WERI-Rb-1 (cell line): ENCODE measurements at regions not wholly inside any gene's neighbourhood (a gene's known extent, or its start where the extent isn't known, plus 50 kb on each side); places are given as distances from the start of the nearest gene placed in this dataset.

ENCODE experiments used
- DNase-seq: peaks from one replicate; pipeline ENCODE4 v3.0.0-alpha.2; 2020
- H3K27ac ChIP-seq: fragments of 250-450 bp; sonication (Bioruptor Pico); 2 replicates; pipeline ENCODE4 v1.5.1; 2020; ENCODE audit warnings: mild to moderate bottlenecking, moderate library complexity
- H3K27me3 ChIP-seq: fragments of 250-450 bp; sonication (Bioruptor Pico); 2 replicates; pipeline ENCODE4 v1.5.1; 2021; ENCODE audit warnings: mild to moderate bottlenecking, low read depth, moderate library complexity; ENCODE audit not compliant: insufficient read depth, severe bottlenecking
- H3K36me3 ChIP-seq: fragments of 250-450 bp; sonication (Bioruptor Pico); 2 replicates; pipeline ENCODE4 v1.5.1; 2020; ENCODE audit warnings: mild to moderate bottlenecking, moderate library complexity
- H3K4me3 ChIP-seq: 2 replicates; pipeline ENCODE4 v1.5.1; 2011; ENCODE audit warnings: low read depth, mild to moderate bottlenecking, control low read depth, low read length
- H3K9me3 ChIP-seq: fragments of 250-450 bp; sonication (Bioruptor Pico); 2 replicates; pipeline ENCODE4 v1.5.1; 2021; ENCODE audit warnings: mild to moderate bottlenecking, moderate library complexity; ENCODE audit not compliant: severe bottlenecking
- TF ChIP-seq, protein P1 (sequence below): IDR thresholded peaks from 2 replicates; pipeline ENCODE4 v1.5.1; 2011; ENCODE audit warnings: low read depth, mild to moderate bottlenecking, control low read depth, inconsistent platforms, low read length

DNA sequence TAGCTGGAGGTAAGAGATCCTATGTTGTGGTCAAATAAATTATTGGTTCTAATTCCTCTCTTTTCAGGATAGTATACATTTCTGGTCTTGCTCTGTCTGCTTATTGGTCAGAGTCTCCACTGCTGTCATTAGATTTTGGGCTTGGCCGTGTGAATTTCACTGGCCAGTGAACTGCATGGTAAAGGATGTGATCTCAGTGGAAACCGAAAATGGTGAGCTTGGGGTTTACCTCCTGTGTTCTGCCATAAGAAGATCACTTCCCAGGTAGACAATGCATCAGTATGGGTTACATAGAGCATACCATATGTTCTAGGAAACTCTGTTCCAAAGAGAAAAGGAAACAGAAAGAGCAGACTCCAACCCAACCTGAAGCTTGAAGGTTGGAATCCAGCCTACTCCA lies 1123.3 kb upstream of the B3GALT2 start:
- Histone ChIP-seq H3K9me3 (no peaks in the 10 kb centered on the region), H3K27ac (no peak overlapping the region), H3K36me3 (no peaks in the 10 kb centered on the region), H3K27me3 (no peaks in the 10 kb centered on the region), H3K4me3 (no peak overlapping the region)
- DNase-seq = no peak
- TF ChIP-seq, protein P1, sequence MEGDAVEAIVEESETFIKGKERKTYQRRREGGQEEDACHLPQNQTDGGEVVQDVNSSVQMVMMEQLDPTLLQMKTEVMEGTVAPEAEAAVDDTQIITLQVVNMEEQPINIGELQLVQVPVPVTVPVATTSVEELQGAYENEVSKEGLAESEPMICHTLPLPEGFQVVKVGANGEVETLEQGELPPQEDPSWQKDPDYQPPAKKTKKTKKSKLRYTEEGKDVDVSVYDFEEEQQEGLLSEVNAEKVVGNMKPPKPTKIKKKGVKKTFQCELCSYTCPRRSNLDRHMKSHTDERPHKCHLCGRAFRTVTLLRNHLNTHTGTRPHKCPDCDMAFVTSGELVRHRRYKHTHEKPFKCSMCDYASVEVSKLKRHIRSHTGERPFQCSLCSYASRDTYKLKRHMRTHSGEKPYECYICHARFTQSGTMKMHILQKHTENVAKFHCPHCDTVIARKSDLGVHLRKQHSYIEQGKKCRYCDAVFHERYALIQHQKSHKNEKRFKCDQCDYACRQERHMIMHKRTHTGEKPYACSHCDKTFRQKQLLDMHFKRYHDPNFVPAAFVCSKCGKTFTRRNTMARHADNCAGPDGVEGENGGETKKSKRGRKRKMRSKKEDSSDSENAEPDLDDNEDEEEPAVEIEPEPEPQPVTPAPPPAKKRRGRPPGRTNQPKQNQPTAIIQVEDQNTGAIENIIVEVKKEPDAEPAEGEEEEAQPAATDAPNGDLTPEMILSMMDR = no peak

DNA sequence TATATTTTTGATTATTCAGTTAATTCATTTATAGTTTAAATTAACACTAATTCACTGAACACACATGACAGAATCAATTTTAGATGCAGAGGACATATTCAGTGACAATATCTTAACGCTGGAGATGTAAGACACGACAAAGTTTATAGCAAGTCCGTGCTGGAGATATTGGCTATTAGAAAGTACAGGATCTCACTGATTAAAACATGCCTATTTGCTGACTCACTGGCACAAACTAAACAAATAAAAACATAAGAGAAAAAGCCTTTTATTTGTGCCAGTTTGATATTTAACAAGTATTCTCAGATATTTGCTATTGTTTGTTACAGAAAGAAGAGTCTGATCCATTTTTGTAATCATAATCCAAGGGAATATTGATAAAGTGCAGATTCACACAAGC lies 1122.9 kb upstream of the B3GALT2 start:
- Histone ChIP-seq H3K27ac (no peak overlapping the region), H3K36me3 (no peaks in the 10 kb centered on the region), H3K9me3 (no peaks in the 10 kb centered on the region), H3K27me3 (no peaks in the 10 kb centered on the region), H3K4me3 (no peak overlapping the region)
- no peak for DNase-seq
- TF ChIP-seq, protein P1 = no peak

DNA sequence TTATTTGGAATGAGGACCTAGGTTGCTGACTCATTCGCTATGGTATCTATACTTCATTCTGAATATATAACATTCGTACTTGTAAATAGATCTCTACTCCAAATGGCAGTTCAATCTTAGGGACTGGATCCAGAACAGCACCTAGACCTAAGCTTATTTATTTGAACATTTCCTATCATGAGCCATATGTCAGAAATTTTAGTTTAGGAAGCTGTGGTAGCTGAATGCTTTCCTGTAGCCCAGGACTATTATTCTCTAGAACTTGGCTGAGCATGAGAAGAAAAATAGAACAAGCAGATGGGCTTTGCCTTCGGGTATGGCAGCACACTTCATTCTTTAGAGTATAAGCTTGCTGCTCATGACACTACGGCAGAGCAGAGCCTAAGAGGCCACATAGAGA lies 1114.4 kb upstream of the B3GALT2 start:
- no peak for DNase-seq
- TF ChIP-seq, protein P1 = no peak
- no peak overlapping the region for H3K4me3 ChIP-seq
- no peak overlapping the region for H3K27ac ChIP-seq
- H3K36me3 ChIP-seq = no peaks in the 10 kb centered on the region
- H3K27me3 ChIP-seq = no peaks in the 10 kb centered on the region
- H3K9me3 ChIP-seq = no peaks in the 10 kb centered on the region

DNA sequence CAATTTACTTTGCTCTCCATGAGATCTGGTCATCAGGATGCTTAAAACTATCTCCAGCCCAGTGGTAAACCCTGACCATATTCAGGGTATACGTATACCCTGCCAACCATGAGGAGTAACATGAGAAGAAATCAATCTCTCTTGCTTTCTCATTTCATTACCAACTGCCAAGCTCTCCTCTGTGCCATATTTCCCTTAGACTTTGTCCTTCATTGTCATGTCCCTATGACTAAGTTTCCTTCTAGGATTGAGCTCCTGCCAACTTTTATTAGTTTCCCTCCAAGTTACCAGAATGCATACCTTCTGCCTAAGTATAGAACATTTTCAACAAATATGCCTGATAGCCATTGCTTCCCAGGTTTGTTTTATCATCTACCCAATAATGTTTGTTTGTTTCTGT lies 1113.9 kb upstream of the B3GALT2 start:
- Histone ChIP-seq H3K9me3 (no peaks in the 10 kb centered on the region), H3K4me3 (no peak overlapping the region), H3K36me3 (no peaks in the 10 kb centered on the region), H3K27me3 (no peaks in the 10 kb centered on the region), H3K27ac (no peak overlapping the region)
- no peak for DNase-seq
- TF ChIP-seq, protein P1 = no peak

DNA sequence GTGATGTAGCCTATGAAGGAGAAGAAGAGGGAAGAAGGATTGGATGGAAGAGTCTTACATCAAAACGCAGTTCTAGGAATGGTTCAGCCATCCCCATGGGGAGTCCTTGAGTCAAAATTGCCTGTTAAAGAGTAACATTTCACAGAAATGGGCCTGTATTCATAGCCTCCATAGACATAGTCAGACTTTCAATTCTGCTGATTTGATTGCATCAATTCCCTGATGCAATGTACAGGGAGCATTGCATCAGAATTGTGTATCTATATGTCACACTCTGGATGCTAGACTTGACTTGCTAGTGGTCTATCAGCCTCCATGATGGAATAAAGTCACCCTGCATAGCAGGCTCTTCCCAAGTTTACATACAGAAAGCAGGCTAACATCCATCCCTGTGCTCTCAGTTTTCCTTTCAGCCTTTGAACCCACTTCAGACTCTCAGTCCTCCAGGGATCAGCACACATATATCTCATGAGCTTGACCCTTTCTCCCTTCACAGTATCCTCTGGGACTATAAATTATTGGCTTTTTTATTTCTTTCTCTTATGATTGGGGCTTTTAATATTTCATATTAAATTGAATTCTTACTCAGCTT lies 1111.7 kb upstream of the B3GALT2 start:
- TF ChIP-seq, protein P1 = no peak
- no peaks in the 10 kb centered on the region for H3K27me3 ChIP-seq
- no peaks in the 10 kb centered on the region for H3K36me3 ChIP-seq
- H3K9me3 ChIP-seq = no peaks in the 10 kb centered on the region
- no peak overlapping the region for H3K27ac ChIP-seq
- H3K4me3 ChIP-seq = no peak overlapping the region
- no peak for DNase-seq

DNA sequence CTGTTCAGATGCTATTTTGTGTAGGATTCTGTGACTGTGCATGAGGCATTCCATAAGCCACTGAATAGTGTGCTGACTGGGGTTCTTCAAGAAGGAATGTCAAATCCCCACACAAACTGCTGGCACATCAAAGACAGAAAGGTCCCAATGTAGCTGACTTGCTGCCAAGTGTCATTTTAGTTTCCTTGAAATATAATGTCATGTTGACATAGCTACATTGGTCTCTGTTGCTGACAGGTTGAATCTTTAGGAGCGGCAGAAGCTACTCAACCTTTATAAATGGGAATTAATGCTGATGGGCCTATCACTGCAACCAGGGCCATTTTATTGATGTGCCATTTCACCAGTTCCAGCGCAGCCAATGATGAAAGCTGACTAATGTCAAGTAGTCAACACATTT lies 1110.7 kb upstream of the B3GALT2 start:
- H3K27me3 ChIP-seq = no peaks in the 10 kb centered on the region
- TF ChIP-seq, protein P1 = no peak

More for the DNA sequence above, 1110.7 kb upstream of the B3GALT2 start:
- no peak for DNase-seq
- Histone ChIP-seq H3K4me3 (no peak overlapping the region), H3K9me3 (no peaks in the 10 kb centered on the region), H3K36me3 (no peaks in the 10 kb centered on the region), H3K27ac (no peak overlapping the region)
